Cardiac septum (tissue), 1 donor: ENCODE measurements at regions not wholly inside any gene's neighbourhood (a gene's known extent, or its start where the extent isn't known, plus 50 kb on each side); places are given as distances from the start of the nearest gene placed in this dataset.

Source experiments
- DNase-seq: peaks from one replicate; pipeline ENCODE4 v3.0.0-alpha.2; 2020; ENCODE audit warnings: low spot score
- intact Hi-C: fragments of 100-400 bp; cut with DNase I; formaldehyde crosslinking; loops from one replicate; pipeline ENCODE4 v1.14.0; 2022
- donor health status: DM: no; HTN: no; CAD: no.

GRCh38 chr7:22630069-22630468 is 96.9 kb upstream of the IL6 start:
- DNase-seq, result no peak
- intact Hi-C loops, result no loop called here

GRCh38 chr7:22629056-22629455 is 97.9 kb upstream of the IL6 start:
- intact Hi-C loops, result no loop called here
- DNase-seq, result no peak

DNA sequence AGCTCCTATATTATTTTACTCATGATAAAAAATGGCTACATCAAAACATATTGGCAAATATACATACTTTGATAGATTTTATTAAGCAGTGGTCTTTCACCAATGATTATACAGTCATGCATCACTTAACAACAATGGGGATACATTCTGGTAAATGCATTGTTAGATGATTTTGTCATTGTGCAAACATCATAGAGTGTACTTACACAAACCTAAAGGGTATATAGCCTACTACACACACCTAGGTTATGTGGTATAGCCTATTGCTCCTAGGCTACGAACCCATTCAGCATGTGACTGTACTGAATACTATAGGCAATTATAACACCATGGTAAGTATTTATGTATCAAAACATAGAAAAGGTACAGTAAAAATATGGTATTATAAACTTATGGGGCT is 98.9 kb upstream of the IL6 start:
- no peak for DNase-seq
- intact Hi-C loops, result no loop called here

GRCh38 chr7:22627136-22627535 is 99.9 kb upstream of the IL6 start:
- DNase-seq, result no peak
- intact Hi-C loops, result no loop called here

DNA sequence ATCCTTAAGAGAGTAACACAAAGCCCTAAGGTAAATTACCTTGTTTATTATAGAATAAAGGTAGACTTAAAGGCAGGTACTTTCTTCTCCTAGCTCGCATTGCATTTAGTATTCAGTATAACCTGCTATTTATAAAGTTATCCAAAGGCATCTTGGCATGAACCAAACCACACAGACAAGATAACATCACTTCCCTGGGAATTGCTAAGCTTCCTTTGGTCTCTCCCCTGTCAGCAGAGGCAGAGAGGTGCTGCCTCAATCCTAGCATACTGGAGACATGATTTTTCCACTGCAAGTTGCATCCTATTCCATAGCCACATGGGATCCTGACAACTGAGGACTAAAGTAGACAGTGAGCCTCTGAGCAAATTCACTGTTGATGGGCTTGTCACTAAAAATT is 101.7 kb upstream of the IL6 start:
- intact Hi-C loops, result no loop called here
- no peak for DNase-seq

- no peak for DNase-seq
- intact Hi-C loops, result no loop called here
Measured at GRCh38 chr7:22624781-22625180, 102.2 kb upstream of the IL6 start.

DNA sequence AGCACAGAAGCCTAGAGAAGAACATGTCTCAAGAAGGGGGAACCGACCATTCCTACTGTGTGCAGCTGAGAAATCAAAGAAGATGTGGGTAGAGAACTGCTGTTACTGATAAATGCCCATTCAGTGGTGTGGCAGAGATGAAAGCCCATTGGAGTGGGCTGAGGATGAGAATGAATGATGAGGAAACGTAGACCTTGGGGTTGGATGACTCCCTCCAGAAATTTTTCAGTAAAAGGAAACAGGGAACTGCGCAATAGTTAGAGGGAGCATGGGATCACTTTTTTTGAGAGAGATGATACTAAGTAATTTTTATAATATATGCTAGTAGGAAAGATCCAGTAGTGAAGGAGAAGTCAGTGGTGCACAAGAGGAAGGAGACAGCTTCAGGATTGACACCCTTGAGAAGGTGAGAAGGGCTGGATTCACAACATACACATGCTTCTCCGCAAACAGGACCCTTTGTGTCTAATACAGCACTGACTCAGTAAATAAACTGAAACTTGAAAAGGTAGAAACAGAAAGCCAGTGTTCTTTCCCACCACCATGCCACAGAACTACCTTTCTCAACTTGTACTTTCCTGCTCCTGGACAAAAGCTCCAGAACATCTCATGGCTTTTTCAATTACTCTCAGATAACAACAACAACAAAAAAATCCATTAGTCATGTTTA is 104.7 kb upstream of the IL6 start:
- intact Hi-C loops, result no loop called here

GRCh38 chr7:22618528-22618927 is 108.5 kb upstream of the IL6 start:
- intact Hi-C loops, result no loop called here
- no peak for DNase-seq

More for the DNA sequence above, 104.7 kb upstream of the IL6 start:
- no peak for DNase-seq

- intact Hi-C loops, result no loop called here
Measured at GRCh38 chr7:22617166-22617565, 109.8 kb upstream of the IL6 start.

DNA sequence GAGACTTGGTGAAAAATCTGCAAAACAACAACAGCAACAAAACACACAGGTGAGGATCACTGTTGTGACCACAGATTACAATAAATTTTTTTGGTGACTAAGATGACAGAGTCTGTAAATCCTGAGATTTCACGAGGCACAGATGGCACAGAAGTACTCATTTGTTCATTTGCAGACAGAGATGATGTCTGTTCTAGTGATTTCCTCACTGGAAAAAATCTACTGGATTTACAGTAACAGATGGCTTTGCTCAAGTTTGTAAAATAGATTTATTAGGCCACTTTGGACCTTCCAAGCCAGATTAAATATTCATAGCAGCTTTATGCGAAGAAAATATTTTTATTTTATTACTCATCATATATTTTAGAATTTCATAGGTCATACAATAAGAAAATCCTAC is 113.5 kb upstream of the IL6 start:
- DNase-seq, result no peak
- intact Hi-C loops, result no loop called here

More at GRCh38 chr7:22617166-22617565, 109.8 kb upstream of the IL6 start:
- no peak for DNase-seq

DNA sequence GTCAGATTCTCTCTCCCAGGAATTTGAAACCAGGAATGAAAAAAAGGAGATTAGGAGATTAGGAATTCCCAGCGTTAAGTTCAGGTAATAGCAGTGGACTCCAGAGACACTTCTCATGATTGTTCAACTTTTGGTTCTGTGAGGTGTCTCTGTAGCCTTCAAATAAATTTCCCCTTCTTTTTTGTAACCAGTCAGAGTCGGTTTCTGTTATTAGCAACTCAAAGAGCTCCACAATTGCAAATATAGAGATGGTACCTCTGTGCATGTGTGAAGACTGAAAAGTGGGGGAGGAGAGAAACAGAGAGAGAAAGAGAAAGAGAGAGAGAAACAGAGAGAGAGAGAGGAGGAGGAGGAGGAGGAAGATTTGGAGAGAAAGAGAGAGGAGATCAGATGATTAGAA is 112.8 kb upstream of the STEAP1B start:
- no peak for DNase-seq
- intact Hi-C loops, result no loop called here

DNA sequence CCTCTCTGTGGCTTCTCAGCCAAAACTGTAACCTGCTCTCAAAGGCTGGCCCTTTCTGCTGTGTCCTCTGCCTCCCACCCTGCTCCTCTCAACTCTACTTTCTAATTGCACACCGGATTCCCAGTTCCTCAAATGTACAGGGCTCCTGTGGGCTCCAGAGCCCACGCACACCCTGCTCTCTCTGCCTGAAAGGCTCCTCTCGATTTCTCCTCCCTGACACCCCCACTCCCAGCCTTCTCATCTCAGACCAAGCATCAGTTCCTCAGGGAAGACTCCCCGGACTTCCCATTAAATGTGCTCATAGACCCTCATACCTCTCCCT is 111.7 kb upstream of the STEAP1B start:
- no peak for DNase-seq
- intact Hi-C loops, result no loop called here

DNA sequence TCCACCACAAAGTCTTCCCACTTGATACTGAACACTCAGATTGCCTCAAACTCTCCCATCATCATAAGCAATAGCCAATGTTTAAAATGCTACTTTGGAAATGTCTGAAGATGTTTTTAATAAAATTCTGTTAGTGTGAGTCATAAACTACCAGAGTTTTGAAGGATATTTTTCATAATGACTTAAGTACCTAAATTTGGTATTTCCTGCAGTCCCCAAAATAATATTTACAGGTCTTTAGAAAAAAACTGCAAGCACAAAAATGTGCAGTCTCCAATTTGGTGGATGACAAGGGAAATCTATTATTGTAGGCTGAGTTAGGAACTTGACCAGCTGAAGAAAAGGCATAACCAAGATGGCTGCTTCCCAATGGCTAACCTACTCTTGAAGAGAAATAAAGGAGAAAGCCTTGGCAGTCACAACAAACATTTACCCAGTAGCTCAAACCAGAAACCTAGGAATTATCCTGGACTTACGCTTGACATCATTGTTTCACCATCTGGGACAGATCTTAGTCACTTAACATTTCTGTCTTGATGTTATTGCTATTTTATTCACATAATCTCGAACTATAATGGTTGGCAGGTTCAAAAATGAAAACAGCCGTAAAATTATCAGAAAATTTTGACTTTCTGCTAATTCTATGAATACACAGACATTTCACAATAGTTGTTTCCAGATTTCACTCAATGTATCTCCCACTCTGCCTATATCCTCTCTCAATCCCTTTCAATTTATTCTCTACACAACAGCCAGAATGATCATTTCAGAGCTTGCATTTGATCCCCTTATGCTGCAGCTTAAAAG is 111.2 kb upstream of the STEAP1B start:
- intact Hi-C loops, result no loop called here
- DNase-seq, result no peak

DNA sequence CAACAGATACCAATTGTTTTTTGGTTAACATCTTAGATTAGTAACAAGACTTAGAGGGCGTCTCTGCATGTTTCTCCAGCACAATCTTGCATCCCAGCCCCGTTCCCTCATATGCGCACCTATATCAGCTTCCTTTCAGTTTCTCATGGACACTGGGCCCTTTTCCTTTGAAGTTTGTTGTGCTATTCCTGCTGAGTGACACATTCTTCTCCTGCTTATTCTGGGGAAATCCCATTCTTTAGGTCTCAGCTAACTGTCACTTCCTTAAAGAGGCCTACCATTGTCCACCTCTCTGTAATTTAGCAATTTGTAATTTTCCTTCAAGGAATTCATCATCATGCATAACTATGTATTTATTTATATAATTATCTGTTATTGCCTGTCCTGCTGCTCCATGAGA is 110.3 kb upstream of the STEAP1B start:
- intact Hi-C loops, result no loop called here
- DNase-seq, result no peak

- DNase-seq, result no peak
- intact Hi-C loops, result no loop called here
Measured at GRCh38 chr7:22607180-22607579, 107.2 kb upstream of the STEAP1B start.

- DNase-seq, result no peak
- intact Hi-C loops, result no loop called here
Measured at GRCh38 chr7:22604246-22604645, 104.3 kb upstream of the STEAP1B start.

- intact Hi-C loops, result no loop called here
- DNase-seq, result no peak
Measured at GRCh38 chr7:22601812-22602565, 102.0 kb upstream of the STEAP1B start.

GRCh38 chr7:22601408-22601807 is 101.4 kb upstream of the STEAP1B start:
- intact Hi-C loops, result no loop called here
- no peak for DNase-seq

DNA sequence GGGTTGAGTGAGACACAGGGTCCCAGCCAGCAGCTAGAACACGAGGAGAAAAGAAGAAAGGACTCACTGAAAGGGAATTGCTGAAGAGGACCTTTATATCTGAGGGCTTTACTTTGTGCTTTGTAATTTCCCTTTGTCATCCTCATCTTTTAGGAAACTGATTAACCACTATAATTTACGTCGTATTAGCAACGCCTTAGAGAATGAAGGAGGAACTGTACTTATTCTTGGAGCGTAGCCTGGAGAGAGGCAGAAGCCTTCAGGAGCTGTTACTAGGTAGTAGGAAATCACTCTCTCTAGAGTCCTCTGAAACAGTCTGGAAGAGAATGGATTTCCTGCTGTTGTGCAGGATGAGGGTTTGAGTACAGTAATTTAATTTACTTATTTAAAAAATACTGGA is 101.0 kb upstream of the STEAP1B start:
- no peak for DNase-seq
- intact Hi-C loops, result no loop called here

DNA sequence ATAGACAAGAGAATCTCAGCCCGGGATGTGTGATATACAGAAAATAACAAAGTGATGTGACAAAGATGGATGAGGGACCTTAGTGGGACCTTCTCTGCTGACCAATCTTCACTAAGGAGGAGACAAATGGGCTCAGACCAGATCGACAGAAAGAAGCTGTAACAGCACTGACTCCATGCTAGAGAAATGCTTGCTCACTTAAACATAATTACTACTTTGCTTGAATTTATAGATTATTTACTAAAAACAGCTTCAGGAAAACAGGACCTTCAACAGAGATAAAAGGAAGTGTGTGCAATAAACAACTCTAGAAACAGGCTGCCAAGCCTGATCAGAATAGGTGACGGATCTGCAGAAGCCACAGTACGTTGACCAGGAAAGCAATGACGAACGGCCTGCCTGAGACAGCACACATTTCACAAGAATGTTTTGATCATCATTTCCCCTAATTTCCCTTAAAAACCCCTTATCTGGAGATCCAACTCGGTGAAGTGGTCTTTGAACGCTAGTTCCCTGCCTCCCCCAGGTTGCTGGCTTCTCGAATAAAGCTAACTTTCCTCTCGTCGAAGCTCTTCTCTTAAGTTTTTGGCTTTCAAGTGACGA is 98.4 kb upstream of the STEAP1B start:
- intact Hi-C loops, result no loop called here
- no peak for DNase-seq
